A549 (cell line): ENCODE measurements at regions not wholly inside any gene's neighbourhood (a gene's known extent, or its start where the extent isn't known, plus 50 kb on each side); places are given as distances from the start of the nearest gene placed in this dataset.

ENCODE experiments used
- ATAC-seq, 2 experiments: fragments of 200-7000 bp in 1 of 2; fragments of >200 bp in 1 of 2; cut with Nextera tagmentation in 1 of 2; cut with Tn5 transposase in 1 of 2; 3 replicates each; pipeline versions ENCODE4 v1.8.0 to v1.9.1; 2018 to 2020; ENCODE audit warnings: mild to moderate bottlenecking in 1 of 2, moderate library complexity in 1 of 2
- CTCF ChIA-PET: fragments of 300-600 bp; sonication (Branson Sonifier 250); formaldehyde crosslinking; extraction: SDS; loops from one replicate; lab custom pipeline; 2021; ENCODE audit warnings: antibody characterized with exemption, inconsistent platforms; lab: Yijun Ruan, JAX
- POLR2A ChIA-PET: fragments of 350-600 bp; formaldehyde crosslinking; extraction: SDS; loops from one replicate; lab custom pipeline; 2021; ENCODE audit warnings: antibody characterized with exemption, inconsistent platforms; lab: Yijun Ruan, JAX
- DNase-seq, 2 experiments: peaks; one replicate each; pipeline versions ENCODE4 v3.0.0 to v3.0.0-alpha.2; 2011 to 2016; ENCODE audit warnings: low read depth in 1 of 2, low spot score in 1 of 2
- FAIRE-seq: peaks from 2 replicates; lab custom pipeline; 2011; peaks lifted over from hg19 to GRCh38; lab: Jason Lieb, UNC
- H3K27ac ChIP-seq, 2 experiments: fragments of >200 bp; sonication (Bioruptor Twin); formaldehyde crosslinking; 3 replicates each; pipeline ENCODE4 v1.5.1; 2016 to 2017
- H3K4me1 ChIP-seq: fragments of >200 bp; sonication (Bioruptor Twin); formaldehyde crosslinking; 3 replicates; pipeline ENCODE4 v1.6.1; 2016
- H3K4me2 ChIP-seq: fragments of >200 bp; sonication (Bioruptor Twin); formaldehyde crosslinking; 3 replicates; pipeline ENCODE4 v1.6.1; 2016
- H3K4me3 ChIP-seq: fragments of >200 bp; sonication (Bioruptor Twin); formaldehyde crosslinking; 3 replicates; pipeline ENCODE4 v1.5.1; 2016
- H3K9me3 ChIP-seq: fragments of >200 bp; sonication (Bioruptor Twin); formaldehyde crosslinking; 3 replicates; pipeline ENCODE4 v1.6.1; 2016
- BCL3 ChIP-seq: fragments of >200 bp; sonication (Bioruptor Twin); formaldehyde crosslinking; IDR thresholded peaks from 3 replicates; pipeline ENCODE4 v1.6.1; 2016
- BHLHE40 ChIP-seq: IDR thresholded peaks from 2 replicates; pipeline ENCODE4 v1.6.1; 2012; ENCODE audit warnings: low read depth, low read length, inconsistent platforms
- CBX8 ChIP-seq: fragments of 200-600 bp; sonication (generic); IDR thresholded peaks from 2 replicates; pipeline ENCODE4 v1.6.1; 2016
- CTCF ChIP-seq: fragments of >200 bp; sonication (Bioruptor Twin); formaldehyde crosslinking; IDR thresholded peaks from 3 replicates; pipeline ENCODE4 v1.5.1; 2016
- EHF ChIP-seq: fragments of 250-450 bp; sonication (Bioruptor Pico); IDR thresholded peaks from 2 replicates; pipeline ENCODE4 v1.5.0; 2020; ENCODE audit warnings: mild to moderate bottlenecking
- EHMT2 ChIP-seq: fragments of 200-600 bp; sonication (generic); IDR thresholded peaks from 2 replicates; pipeline ENCODE4 v1.6.1; 2016; ENCODE audit warnings: antibody characterized with exemption, low read depth, mild to moderate bottlenecking, moderate library complexity
- HES2 ChIP-seq: fragments of >200 bp; sonication (Bioruptor Twin); formaldehyde crosslinking; IDR thresholded peaks from 2 replicates; pipeline ENCODE4 v1.6.1; 2016
- HEYL ChIP-seq: fragments of 250-450 bp; sonication (Bioruptor Pico); IDR thresholded peaks from 2 replicates; pipeline ENCODE4 v1.8.0; 2021; ENCODE audit warnings: mild to moderate bottlenecking, moderate library complexity
- HMGXB4 ChIP-seq: fragments of 250-450 bp; sonication (Bioruptor Pico); IDR thresholded peaks from 2 replicates; pipeline ENCODE4 v1.5.0; 2021; ENCODE audit warnings: mild to moderate bottlenecking, moderate library complexity, borderline replicate concordance
- HOXB5 ChIP-seq: fragments of 250-450 bp; sonication (Bioruptor Pico); IDR thresholded peaks from 2 replicates; pipeline ENCODE4 v1.5.0; 2020; ENCODE audit warnings: mild to moderate bottlenecking, moderate library complexity
- JUNB ChIP-seq: fragments of >200 bp; sonication (Bioruptor Twin); formaldehyde crosslinking; IDR thresholded peaks from 2 replicates; pipeline ENCODE4 v1.6.1; 2016
- MAFK ChIP-seq: fragments of 450-650 bp; IDR thresholded peaks from 2 replicates; pipeline ENCODE4 v1.6.1; 2014; ENCODE audit not compliant: partially characterized antibody
- MAX ChIP-seq: IDR thresholded peaks from 2 replicates; pipeline ENCODE4 v1.6.1; 2012
- MAZ ChIP-seq: fragments of 150-350 bp; IDR thresholded peaks from 2 replicates; pipeline ENCODE4 v1.6.1; 2014; ENCODE audit warnings: antibody characterized with exemption, low read depth, low read length, borderline replicate concordance
- NFE2L2 ChIP-seq: fragments of 150-350 bp; conservative IDR thresholded peaks from 2 replicates; pipeline ENCODE4 v1.6.1; 2014; ENCODE audit warnings: low read length
- PBX3 ChIP-seq: IDR thresholded peaks from 2 replicates; pipeline ENCODE4 v1.6.1; 2012
- RAD21 ChIP-seq, 2 experiments: fragments of >200 bp in 1 of 2; sonication (Bioruptor Twin) in 1 of 2; formaldehyde crosslinking in 1 of 2; IDR thresholded peaks in 1 of 2; conservative IDR thresholded peaks in 1 of 2; 2 replicates in 1 of 2; 3 replicates in 1 of 2; pipeline ENCODE4 v1.6.1; 2012 to 2018; ENCODE audit warnings: inconsistent platforms in 1 of 2
- RNF2 ChIP-seq: fragments of 200-600 bp; sonication (generic); IDR thresholded peaks from 2 replicates; pipeline ENCODE4 v1.6.1; 2016; ENCODE audit warnings: low read depth, mild to moderate bottlenecking, antibody characterized with exemption, moderate library complexity, borderline replicate concordance
- TFCP2L1 ChIP-seq: fragments of 250-450 bp; sonication (Bioruptor Pico); IDR thresholded peaks from 2 replicates; pipeline ENCODE4 v1.5.0; 2021; ENCODE audit warnings: mild to moderate bottlenecking
- TP53 ChIP-seq: fragments of 250-450 bp; sonication (Bioruptor Pico); IDR thresholded peaks from 2 replicates; pipeline ENCODE4 v1.5.0; 2021; ENCODE audit warnings: mild to moderate bottlenecking, moderate library complexity
- USF2 ChIP-seq: fragments of 450-650 bp; IDR thresholded peaks from 2 replicates; pipeline ENCODE4 v1.6.1; 2014; ENCODE audit warnings: antibody characterized with exemption
- ZNF302 ChIP-seq: fragments of 250-450 bp; sonication (Bioruptor Pico); IDR thresholded peaks from 2 replicates; pipeline ENCODE4 v1.9.0; 2021; ENCODE audit warnings: inconsistent platforms, mild to moderate bottlenecking, moderate library complexity
- ZSCAN20 ChIP-seq: fragments of 250-450 bp; sonication (Bioruptor Pico); IDR thresholded peaks from 2 replicates; pipeline ENCODE4 v1.8.0; 2022; ENCODE audit warnings: mild to moderate bottlenecking, moderate library complexity
- WGBS: methylation state at CpG from one replicate; pipeline ENCODE4 v1.1.6; 2017; ENCODE audit errors: missing lambda C conversion rate; 5-methylcytosine and 5-hydroxymethylcytosine counted together

GRCh38 chr6:150539111-150539510, 60.6 kb upstream of the PLEKHG1 start (continued):
- no peak for TF ChIP-seq CTCF
- TF ChIP-seq BHLHE40 = no peak
- no peak for TF ChIP-seq HEYL (CRISPR knock-in tag)
- TF ChIP-seq HES2 = no peak
- TF ChIP-seq PBX3 = no peak
- no peak for TF ChIP-seq JUNB

- Histone ChIP-seq H3K4me2 (no peak overlapping the region), H3K4me1 (no peaks in the 10 kb centered on the region), H3K4me3 (no peak overlapping the region), H3K27ac (no peak overlapping the region)
- ATAC-seq (no peak), DNase-seq (no peak), FAIRE-seq (no peak)
- 3% methylated on average over 2 of the region's 2 CpGs for WGBS
- ChIA-PET POLR2A (no interaction called here), CTCF (no interaction called here)
- TF ChIP-seq TP53 (CRISPR knock-in tag) = no peak
- TF ChIP-seq, all 56 proteins: peak for 0
- H3K9me3 ChIP-seq = no peaks in the 10 kb centered on the region
Observed at GRCh38 chr6:150539568-150539967, 60.1 kb upstream of the PLEKHG1 start.

- FAIRE-seq = no peak
- CTCF ChIA-PET = no interaction called here
- no peak for DNase-seq
Observed at GRCh38 chr6:150541576-150541975, 58.1 kb upstream of the PLEKHG1 start.

GRCh38 chr6:150543178-150543577, 56.5 kb upstream of the PLEKHG1 start:
- Histone ChIP-seq H3K27ac (no peak overlapping the region), H3K9me3 (no peaks in the 10 kb centered on the region), H3K4me1 (no peaks in the 10 kb centered on the region), H3K4me2 (no peak overlapping the region), H3K4me3 (no peak overlapping the region)
- ChIA-PET POLR2A (no interaction called here), CTCF (no interaction called here)
- DNase-seq = no peak
- no peak for FAIRE-seq
- no peak for ATAC-seq
- TF ChIP-seq CBX8 (no peak), MAZ (no peak), USF2 (no peak), HEYL (CRISPR knock-in tag) (no peak), ZSCAN20 (no peak), EHMT2 (no peak), TP53 (CRISPR knock-in tag) (no peak), MAX (no peak), JUNB (no peak), NFE2L2 (no peak), BCL3 (no peak), EHF (CRISPR knock-in tag) (no peak), MAFK (no peak), HOXB5 (CRISPR knock-in tag) (no peak), RAD21 (conservative IDR thresholded peaks at IDR 0.05 in 1 of 2, IDR thresholded peaks at IDR 0.05 in 1 of 2) (no peak), BHLHE40 (no peak)

More at GRCh38 chr6:150541576-150541975, 58.1 kb upstream of the PLEKHG1 start:
- ATAC-seq = no peak
- Histone ChIP-seq H3K9me3 (no peaks in the 10 kb centered on the region), H3K27ac (no peak overlapping the region), H3K4me2 (no peak overlapping the region), H3K4me1 (no peaks in the 10 kb centered on the region), H3K4me3 (no peak overlapping the region)
- POLR2A ChIA-PET = no interaction called here
- WGBS = 33% methylated on average over 2 of the region's 2 CpGs
- TF ChIP-seq TFCP2L1 (CRISPR knock-in tag) (no peak), RNF2 (no peak), NFE2L2 (no peak), ZNF302 (no peak), TP53 (CRISPR knock-in tag) (no peak), HES2 (no peak), HMGXB4 (no peak), HOXB5 (CRISPR knock-in tag) (no peak)
